Smooth muscle cell (in vitro differentiated cells): ENCODE measurements at regions not wholly inside any gene's neighbourhood (a gene's known extent, or its start where the extent isn't known, plus 50 kb on each side); places are given as distances from the start of the nearest gene placed in this dataset.

Experiments used
- DNase-seq: peaks from one replicate; lab custom pipeline; 2025; ENCODE audit not compliant: unreplicated experiment; lab: John Stamatoyannopoulos, UW
- H2AFZ ChIP-seq: fragments of 200-600 bp; sonication (generic); 2 replicates; pipeline ENCODE4 v1.6.0; 2016; ENCODE audit warnings: antibody characterized with exemption, low read depth, mild to moderate bottlenecking
- H3F3A ChIP-seq: fragments of 200-600 bp; sonication (generic); 2 replicates; pipeline ENCODE4 v1.6.0; 2017; ENCODE audit warnings: antibody characterized with exemption, low read depth
- H3K27ac ChIP-seq: fragments of 200-600 bp; sonication (generic); 2 replicates; pipeline ENCODE4 v1.5.1; 2016; ENCODE audit warnings: low read depth, mild to moderate bottlenecking
- H3K27me3 ChIP-seq: fragments of 200-600 bp; sonication (generic); 2 replicates; pipeline ENCODE4 v1.6.1; 2016; ENCODE audit warnings: low read depth, mild to moderate bottlenecking
- H3K36me3 ChIP-seq: fragments of 200-600 bp; sonication (generic); 2 replicates; pipeline ENCODE4 v1.5.1; 2016; ENCODE audit warnings: low read depth
- H3K4me1 ChIP-seq: fragments of 200-600 bp; sonication (generic); 2 replicates; pipeline ENCODE4 v1.5.1; 2016; ENCODE audit warnings: low read depth
- H3K4me2 ChIP-seq: fragments of 200-600 bp; sonication (generic); 2 replicates; pipeline ENCODE4 v1.6.0; 2016; ENCODE audit warnings: mild to moderate bottlenecking
- H3K4me3 ChIP-seq: fragments of 200-600 bp; sonication (generic); 2 replicates; pipeline ENCODE4 v1.5.1; 2016; ENCODE audit warnings: mild to moderate bottlenecking
- H3K79me2 ChIP-seq: fragments of 200-600 bp; sonication (generic); 2 replicates; pipeline ENCODE4 v1.6.0; 2016; ENCODE audit warnings: low read depth, mild to moderate bottlenecking
- H3K9ac ChIP-seq: fragments of 200-600 bp; sonication (generic); 2 replicates; pipeline ENCODE4 v1.6.0; 2016; ENCODE audit warnings: low read depth
- H3K9me3 ChIP-seq: fragments of 200-600 bp; sonication (generic); replicated peaks from 2 replicates; pipeline ENCODE4 v1.5.1; 2016; ENCODE audit warnings: low read depth
- H4K20me1 ChIP-seq: fragments of 200-600 bp; sonication (generic); 2 replicates; pipeline ENCODE4 v1.6.0; 2016; ENCODE audit warnings: low read depth
- WGBS: methylation state at CpG from one replicate; pipeline ENCODE4 v1.1.7; 2016; ENCODE audit warnings: low lambda C conversion rate; 5-methylcytosine and 5-hydroxymethylcytosine counted together
- TF ChIP-seq, protein P1 (sequence below): fragments of 200-600 bp; sonication (generic); IDR thresholded peaks from 2 replicates; pipeline ENCODE4 v1.5.1; 2017; ENCODE audit warnings: borderline replicate concordance, mild to moderate bottlenecking, antibody characterized with exemption; ENCODE audit not compliant: insufficient read depth, poor library complexity, severe bottlenecking

GRCh38 chr14:87851190-87851589, 141.8 kb downstream of the GALC start:
- TF ChIP-seq, protein P1, sequence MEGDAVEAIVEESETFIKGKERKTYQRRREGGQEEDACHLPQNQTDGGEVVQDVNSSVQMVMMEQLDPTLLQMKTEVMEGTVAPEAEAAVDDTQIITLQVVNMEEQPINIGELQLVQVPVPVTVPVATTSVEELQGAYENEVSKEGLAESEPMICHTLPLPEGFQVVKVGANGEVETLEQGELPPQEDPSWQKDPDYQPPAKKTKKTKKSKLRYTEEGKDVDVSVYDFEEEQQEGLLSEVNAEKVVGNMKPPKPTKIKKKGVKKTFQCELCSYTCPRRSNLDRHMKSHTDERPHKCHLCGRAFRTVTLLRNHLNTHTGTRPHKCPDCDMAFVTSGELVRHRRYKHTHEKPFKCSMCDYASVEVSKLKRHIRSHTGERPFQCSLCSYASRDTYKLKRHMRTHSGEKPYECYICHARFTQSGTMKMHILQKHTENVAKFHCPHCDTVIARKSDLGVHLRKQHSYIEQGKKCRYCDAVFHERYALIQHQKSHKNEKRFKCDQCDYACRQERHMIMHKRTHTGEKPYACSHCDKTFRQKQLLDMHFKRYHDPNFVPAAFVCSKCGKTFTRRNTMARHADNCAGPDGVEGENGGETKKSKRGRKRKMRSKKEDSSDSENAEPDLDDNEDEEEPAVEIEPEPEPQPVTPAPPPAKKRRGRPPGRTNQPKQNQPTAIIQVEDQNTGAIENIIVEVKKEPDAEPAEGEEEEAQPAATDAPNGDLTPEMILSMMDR, result no peak
- no peak overlapping the region for H3K27ac ChIP-seq
- 72% methylated on average over 2 of the region's 2 CpGs for WGBS

DNA sequence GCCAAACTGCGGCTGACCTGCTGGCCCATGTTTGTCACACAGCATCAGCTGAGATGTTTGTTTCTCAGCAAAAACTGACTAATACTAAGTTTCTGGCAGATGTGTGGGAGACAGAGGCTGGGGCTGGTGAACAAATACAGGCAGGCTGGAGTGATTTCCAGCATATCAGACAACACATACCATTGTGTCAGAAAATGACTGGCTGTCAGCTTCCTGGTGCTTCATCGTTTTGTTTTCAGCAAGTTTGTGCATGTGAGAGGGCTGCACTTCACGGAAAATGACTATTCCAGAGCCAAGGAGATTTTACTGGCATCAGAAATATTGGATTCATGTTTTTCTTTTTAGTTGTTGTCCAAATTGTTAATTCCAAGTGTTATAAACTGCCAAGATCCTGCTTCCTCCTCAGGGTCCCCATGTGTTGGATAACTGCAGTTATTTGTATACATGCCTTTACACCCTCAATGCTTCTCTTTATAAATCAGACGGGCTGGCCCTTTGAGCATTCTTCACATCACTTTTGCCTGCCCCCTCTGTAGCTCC, 145.7 kb downstream of the GALC start:
- TF ChIP-seq, protein P1, result no peak
- H3K4me2 ChIP-seq, result no peak overlapping the region

More at GRCh38 chr14:87851190-87851589, 141.8 kb downstream of the GALC start:
- Histone ChIP-seq H3F3A (no peaks in the 10 kb centered on the region), H2AFZ (no peak overlapping the region), H3K4me3 (no peak overlapping the region), H3K36me3 (no peaks in the 10 kb centered on the region), H3K4me2 (no peak overlapping the region), H3K79me2 (no peaks in the 10 kb centered on the region), H4K20me1 (no peaks in the 10 kb centered on the region), H3K9ac (no peak overlapping the region), H3K4me1 (no peaks in the 10 kb centered on the region), H3K27me3 (peaks cover 33% of the 10 kb centered on the region), H3K9me3 (no peaks in the 10 kb centered on the region)
- no peak for DNase-seq

GRCh38 chr14:87840906-87841305, 152.1 kb downstream of the GALC start:
- no peak overlapping the region for H3K4me3 ChIP-seq
- H3K4me1 ChIP-seq, result no peaks in the 10 kb centered on the region
- H3K36me3 ChIP-seq, result no peaks in the 10 kb centered on the region
- no peak for DNase-seq
- no peaks in the 10 kb centered on the region for H3K79me2 ChIP-seq
- no peaks in the 10 kb centered on the region for H3F3A ChIP-seq
- no peaks in the 10 kb centered on the region for H3K9me3 ChIP-seq
- 84% methylated on average over 2 of the region's 2 CpGs for WGBS
- H3K27ac ChIP-seq, result no peak overlapping the region
- no peaks in the 10 kb centered on the region for H4K20me1 ChIP-seq
- H3K9ac ChIP-seq, result no peak overlapping the region
- no peak overlapping the region for H3K4me2 ChIP-seq
- H2AFZ ChIP-seq, result no peak overlapping the region
- peaks cover 11% of the 10 kb centered on the region for H3K27me3 ChIP-seq
- TF ChIP-seq, protein P1, result no peak

More for the DNA sequence above, 145.7 kb downstream of the GALC start:
- Histone ChIP-seq H3K9me3 (no peaks in the 10 kb centered on the region), H3F3A (no peaks in the 10 kb centered on the region), H3K4me1 (no peaks in the 10 kb centered on the region), H3K27me3 (peaks cover 28% of the 10 kb centered on the region), H3K9ac (no peak overlapping the region), H3K36me3 (no peaks in the 10 kb centered on the region), H3K27ac (no peak overlapping the region), H2AFZ (no peak overlapping the region), H3K4me3 (no peak overlapping the region), H4K20me1 (no peaks in the 10 kb centered on the region), H3K79me2 (no peaks in the 10 kb centered on the region)
- no peak for DNase-seq
- 75% methylated on average over 4 of the region's 4 CpGs for WGBS

DNA sequence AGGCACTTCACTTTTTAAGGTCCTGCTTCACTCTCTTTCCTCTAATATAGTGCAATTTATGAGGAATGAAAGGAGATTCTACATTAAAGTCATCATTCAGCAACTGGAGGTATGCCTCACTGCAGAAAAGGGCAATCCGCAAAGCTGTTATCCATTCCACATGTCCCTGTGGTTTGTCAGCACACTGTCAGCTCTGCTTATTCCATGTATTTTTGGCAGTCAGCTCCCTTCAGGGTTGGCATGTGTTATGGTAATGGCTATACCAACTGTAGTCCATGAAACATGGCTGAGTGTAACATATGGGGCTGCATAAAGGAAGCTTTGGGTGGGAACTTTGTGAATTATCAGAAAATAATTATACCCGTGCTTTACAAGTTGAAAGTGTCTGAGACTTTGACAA, 154.1 kb downstream of the GALC start:
- H3K9ac ChIP-seq, result no peak overlapping the region
- H2AFZ ChIP-seq, result no peak overlapping the region
- no peak overlapping the region for H3K27ac ChIP-seq
- H3K36me3 ChIP-seq, result no peaks in the 10 kb centered on the region
- no peaks in the 10 kb centered on the region for H3K4me1 ChIP-seq
- DNase-seq, result no peak
- H3F3A ChIP-seq, result no peaks in the 10 kb centered on the region
- H3K27me3 ChIP-seq, result peaks cover 4% of the 10 kb centered on the region
- H3K9me3 ChIP-seq, result no peaks in the 10 kb centered on the region
- no peaks in the 10 kb centered on the region for H3K79me2 ChIP-seq
- no peak overlapping the region for H3K4me3 ChIP-seq
- 80% methylated on average over 2 of the region's 2 CpGs for WGBS
- H3K4me2 ChIP-seq, result no peak overlapping the region
- no peaks in the 10 kb centered on the region for H4K20me1 ChIP-seq
- TF ChIP-seq, protein P1, result no peak
